GM19328 (cell line): ENCODE measurements at regions not wholly inside any gene's neighbourhood (a gene's known extent, or its start where the extent isn't known, plus 50 kb on each side); places are given as distances from the start of the nearest gene placed in this dataset.
"Not testable (repeated sequence)": the region's sequence is repeated elsewhere in the genome, so short reads cannot be mapped to it uniquely, and the experiment has no call there.

Experiments
- ATAC-seq: cut with Tn5 transposase; IDR thresholded peaks from one replicate; pipeline ENCODE4 v1.9.1; 2021; ENCODE audit warnings: mild to moderate bottlenecking, moderate library complexity; ENCODE audit not compliant: unreplicated experiment

DNA sequence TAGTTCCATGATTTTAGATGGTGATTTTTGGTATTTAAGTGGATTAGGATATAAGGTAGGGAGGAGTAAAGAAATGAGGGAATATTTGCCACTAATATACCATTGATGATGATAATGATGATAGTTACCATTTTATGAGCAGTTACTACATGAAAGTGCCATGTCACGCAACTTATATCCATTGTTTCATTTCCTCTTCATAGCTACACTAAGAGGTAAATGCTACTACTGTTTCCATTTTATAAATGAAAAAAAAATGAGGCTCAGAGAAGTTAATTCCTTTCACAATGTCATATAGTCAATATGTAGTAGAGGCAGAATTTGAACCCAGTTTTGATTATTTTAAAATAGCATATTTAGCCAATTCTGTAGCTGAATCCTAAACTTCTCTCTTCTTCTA, 112.2 kb upstream of the ADRA1B start:
- ATAC-seq = no peak

DNA sequence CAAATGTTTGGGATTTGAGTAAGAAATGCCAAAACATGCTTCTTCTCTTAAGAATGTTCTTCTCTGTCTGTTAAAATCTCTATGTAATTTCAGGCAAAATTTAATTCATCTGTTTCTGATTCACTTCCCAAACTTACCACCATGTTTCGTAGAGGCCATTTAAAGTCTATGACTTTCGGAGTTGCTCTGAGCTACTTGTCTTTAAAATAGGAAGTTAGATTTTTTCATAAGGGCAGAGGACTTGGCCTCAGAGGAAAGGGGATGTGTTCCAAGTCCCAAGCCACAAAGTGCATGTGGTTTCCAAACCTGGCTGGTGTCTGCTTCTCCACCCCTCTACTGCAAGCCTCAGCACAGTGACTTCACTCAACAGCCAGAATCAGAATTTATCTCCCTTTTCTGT, 111.3 kb upstream of the ADRA1B start:
- ATAC-seq = no peak

DNA sequence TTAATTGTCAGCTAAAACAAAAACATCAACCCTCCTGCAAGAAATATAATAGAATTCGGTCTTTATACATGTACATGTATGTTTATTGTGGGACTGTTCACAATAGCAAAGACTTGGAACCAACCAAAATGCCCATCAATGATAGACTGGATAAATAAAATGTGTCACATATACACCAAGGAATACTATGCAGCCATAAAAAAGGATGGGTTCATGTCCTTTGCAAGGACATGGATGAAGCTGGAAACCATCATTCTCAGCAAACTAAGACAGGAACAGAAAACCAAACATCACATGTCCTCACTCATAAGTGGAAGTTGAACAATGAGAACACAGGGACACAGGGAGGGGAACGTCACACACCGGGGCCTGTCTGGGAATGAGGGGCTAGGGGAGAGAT, 109.1 kb upstream of the ADRA1B start:
- ATAC-seq = not testable (repeated sequence)

DNA sequence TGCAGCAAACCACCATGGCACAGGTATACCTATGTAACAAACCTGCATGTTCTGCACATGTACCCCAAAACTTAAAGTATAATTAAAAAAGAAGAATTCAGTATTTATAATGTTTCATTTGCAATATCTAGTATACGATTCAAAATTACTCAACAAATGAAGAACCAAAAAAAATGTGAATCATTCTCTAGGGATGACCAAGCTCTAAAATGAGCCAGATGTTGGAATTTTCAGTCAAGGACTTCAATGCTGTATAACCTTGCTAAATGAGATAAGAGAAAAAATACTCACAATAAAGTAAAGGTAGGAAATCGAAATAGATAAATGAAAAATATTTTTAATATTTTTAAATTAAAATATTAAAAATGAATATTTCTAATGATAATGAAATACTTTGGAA, 108.7 kb upstream of the ADRA1B start:
- no peak for ATAC-seq

DNA sequence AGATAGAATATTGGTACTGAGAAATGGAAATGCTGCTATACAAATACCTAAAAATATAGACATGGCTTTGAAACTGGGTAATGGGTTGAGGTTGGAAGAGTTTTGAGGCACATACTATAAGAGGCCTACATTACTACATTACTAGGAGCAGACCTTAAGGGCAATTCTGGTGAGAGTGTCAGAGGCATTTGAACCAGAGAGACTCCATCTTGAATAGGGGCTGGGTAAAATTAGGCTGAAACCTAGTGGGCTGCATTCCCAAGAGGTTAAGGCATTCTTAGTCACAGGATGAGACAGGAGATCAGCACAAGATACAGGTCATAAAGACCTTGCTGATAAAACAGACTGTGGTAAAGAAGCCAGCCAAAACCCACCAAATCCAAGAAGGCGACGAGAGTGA, 104.6 kb upstream of the ADRA1B start:
- ATAC-seq = no peak

DNA sequence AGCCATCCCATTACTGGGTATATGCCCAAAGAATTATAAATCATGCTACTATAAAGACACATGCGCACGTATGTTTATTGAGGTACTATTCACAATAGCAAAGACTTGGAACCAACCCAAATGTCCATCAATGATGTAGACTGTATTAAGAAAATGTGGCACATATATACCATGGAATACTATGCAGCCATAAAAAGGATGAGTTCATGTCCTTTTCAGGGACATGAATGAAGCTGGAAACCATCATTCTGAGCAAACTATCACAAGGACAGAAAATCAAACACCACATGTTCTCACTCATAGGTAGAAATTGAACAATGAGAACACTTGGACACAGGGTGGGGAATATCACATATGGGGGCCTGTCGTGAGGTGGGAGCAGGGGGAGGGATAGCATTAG, 103.5 kb upstream of the ADRA1B start:
- not testable (repeated sequence) for ATAC-seq

DNA sequence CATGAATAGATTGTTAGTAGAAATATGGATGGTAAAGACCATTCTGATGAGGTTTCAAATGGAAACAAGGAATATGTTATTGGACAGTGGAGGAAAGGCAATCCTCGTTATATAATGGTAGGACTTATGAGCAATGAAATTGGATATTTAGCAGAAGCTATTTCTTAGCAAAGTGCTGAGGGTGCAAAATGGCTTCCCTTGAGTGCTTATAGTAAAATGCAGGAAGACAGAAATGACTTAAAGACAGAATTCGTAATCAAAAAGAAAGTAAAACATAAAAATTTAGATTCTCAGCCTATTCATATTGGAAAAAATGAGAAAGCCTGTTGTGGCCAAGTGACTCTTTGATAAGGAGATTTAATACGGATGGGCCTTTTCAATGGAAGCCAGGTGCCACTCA, 102.1 kb upstream of the ADRA1B start:
- no peak for ATAC-seq

DNA sequence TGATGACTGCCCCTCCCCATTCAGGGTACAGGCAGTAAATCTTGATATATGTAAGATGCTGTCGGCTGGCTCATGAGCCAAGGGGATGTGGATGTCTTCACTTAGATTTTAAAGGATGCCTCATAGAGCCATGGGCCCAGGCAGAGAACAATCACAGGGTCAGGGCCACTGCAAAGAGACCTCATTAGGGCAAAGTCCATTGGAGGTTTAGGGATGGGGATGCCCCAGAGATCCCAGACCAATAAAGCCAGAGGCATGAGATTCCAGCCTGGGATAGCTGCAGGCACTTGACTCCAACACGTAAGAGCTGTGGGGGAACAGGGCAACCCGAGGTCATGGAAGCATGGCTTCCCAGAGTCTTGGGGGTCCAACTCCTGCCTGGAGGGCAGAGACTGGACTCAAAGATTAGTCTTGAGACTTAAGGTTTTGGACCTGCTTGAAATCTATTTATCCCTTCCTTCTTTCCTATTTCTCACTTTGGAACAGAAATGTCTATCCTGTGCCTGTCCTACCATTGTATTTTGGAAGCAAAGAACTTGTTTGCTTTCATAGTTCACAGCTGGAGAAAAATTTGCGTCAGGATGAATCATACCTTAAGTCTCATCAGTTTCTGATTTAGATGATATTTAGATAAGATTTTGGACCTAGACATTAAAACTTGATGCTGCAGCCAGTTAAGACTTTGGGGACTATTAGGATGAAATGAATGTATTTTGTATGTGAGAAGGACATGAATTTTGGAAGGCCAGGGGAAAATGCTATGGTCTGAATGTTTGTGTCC, 101.3 kb upstream of the ADRA1B start:
- ATAC-seq = no peak

DNA sequence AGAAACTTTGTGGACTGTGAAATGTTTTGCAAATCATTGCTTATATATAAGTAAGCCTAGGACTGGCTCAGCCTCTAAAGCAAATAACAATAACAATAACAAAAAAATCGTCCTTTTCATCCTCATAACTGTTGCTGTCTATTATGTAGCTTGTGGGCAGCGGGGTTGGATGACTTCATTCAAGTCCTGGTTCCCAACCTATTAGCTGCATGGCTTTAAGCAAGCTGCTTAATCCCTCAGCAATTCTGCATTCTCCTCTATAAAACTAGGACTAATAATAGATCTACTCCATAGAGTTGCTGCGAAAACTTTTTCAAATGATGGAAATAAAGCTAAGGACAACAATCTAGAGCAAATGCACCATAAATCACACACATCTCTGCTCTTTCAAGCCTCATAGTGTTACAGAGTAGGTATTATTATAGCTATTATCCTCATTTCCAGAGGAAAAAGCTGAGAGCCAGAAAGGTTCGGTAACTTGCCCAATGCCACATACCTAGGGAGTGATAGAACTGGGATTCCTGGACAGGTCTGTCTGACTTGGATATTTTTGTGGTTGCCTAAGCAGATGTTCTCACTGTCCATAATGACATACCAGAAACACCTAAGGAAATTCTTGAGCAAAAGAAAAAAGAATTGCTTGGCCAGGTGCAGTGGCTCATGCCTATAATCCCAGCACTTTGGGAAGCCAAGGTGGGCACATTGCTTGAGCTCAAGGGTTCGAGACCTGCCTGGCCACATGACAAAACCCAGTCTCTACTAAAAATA, 98.8 kb upstream of the ADRA1B start:
- ATAC-seq = no peak

DNA sequence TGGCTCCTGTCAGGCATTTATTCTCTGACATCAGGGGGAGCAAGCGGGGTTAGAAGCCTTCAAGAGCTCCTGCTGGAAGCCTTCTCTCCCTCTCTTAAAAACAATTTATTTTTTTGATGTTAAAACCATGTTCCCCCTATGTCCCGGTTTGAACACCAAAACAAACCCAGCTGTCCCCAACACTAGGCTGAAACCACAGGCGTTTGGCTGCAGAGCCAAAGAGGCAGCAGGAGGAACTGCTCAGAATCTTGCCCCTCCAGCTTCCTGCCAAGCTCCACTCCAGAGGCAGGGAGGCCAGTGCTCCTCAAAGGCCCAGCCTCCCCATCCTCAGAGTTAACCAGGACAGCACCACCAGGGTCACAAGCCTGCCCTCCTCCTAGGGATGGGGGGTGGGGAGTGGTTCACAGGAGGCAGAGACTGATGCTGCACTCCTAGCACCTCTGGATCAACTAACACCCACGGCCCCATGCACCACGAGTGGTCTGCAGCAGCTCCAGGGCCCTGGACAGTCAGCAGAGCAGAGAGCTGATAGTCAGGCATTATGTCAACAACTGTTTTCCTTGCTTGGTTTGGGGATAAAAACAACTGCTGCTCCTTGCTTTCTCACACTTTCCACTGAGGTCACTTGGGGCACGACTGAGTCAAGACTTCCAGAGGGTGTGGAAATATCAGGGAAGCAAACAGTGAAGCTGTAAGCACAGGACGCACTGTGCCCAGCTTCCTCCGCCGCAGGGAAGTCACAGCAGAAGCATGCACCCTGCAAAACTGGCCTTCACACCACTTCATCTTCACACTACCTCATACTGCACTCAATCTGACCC, 96.5 kb upstream of the ADRA1B start:
- ATAC-seq = no peak

DNA sequence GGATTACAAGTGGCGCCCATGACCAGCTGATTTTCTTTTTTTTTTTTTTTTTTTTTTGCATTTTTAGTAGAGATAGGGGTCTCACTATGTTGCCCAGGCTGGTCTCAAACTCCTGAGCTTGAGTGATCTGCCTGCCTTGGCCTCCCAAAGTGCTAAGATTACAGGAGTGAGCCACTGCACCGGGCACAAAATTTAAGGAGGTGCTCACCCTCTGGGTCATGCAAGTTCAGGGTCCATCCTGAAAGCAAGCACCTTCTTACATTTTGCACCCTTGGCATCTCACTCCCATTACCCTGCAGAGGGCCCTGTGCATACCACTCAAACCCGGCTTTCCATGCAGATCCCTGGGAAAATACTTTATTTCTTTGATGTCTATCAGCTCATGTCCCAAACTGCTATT, 95.6 kb upstream of the ADRA1B start:
- no peak for ATAC-seq

DNA sequence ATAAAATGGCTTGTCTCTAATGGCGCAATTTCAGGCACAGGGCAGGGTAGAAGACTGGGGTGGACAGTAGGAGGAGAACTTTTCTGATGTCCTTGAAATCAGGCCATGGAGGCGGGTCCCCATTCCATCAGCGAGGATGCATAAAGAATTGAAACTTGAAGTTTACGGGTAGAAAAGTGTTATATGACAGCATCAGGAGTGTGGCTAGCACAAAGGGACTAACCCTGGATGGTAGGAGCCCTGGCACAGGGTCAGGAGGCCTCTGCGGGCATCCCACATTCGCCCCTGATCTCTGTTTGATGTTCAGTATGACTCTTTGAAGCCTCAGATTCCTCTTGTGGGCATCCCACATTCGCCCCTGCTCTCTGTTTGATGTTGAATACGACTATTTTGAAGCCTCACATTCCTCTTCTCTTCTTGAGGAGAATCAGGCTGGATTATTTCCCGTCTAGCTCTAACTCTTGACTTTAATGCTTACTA, 94.8 kb upstream of the ADRA1B start:
- no peak for ATAC-seq

DNA sequence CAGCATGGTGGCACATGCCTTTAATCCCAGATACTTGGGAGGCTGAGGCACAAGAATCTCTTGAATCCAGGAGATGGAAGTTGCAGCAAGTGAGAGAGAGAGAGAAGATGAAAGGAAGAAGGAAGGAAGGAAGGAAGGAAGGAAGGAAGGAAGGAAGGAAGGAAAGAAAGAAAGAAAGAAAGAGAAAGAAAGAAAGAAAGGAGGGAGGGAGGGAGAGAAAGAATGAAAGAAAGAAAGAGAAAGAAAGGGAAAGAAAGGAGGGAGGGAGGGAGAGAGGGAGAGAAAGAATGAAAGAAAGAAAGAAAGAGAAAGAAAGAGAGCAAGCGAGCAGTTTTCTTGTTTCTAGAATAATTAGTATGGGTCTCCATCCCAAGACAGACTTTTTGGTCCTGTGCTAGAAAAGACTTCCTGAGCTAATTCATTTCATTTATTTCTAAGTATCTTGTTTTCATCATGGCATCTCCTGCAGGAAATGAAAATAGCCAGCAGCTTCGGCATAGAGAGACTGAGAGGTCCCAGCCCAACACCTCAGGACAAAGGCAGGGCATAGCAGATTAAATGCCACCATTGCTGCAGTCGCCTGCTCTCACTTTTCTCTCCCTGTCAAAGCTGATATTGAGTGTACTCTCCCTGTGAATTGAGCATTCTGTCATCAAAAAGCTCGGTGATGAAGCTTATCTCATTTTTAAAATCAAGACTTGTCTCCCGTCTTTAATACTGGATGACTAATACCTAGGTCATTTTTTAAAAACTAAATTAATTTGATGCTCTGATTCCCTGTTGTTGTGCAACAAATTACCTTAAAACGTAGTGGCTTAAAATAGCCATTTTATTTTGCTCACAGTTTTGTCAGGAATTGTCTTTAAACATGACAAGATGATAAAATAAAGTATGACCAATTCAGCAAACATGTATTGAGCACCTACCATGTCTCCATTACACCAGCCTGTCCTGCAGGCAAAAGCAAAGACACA, 91.8 kb upstream of the ADRA1B start:
- no peak for ATAC-seq

DNA sequence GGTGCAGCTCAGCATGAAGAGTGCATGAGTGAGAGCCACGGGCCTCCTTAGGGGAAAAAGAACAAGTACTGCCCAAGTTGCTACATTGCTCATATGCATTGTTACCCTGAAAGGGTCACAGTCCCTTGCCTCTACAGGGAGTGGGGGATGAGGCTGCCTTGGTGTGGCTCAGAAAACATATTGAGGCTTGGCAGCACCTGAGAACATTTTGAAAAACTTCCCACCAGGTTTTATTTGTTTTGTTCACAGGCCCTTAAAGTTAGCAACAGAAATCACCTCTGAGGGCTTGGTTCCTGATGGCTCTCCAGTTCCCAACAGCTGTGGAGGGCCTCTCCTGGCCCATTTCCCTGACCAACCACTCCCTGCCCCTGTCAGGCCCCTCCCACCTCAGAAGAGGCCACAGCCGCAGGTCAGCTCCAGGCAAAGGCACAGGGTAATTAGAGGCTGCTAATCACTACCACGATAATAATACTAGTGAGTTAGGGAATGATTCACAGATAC, 90.7 kb upstream of the ADRA1B start:
- no peak for ATAC-seq

DNA sequence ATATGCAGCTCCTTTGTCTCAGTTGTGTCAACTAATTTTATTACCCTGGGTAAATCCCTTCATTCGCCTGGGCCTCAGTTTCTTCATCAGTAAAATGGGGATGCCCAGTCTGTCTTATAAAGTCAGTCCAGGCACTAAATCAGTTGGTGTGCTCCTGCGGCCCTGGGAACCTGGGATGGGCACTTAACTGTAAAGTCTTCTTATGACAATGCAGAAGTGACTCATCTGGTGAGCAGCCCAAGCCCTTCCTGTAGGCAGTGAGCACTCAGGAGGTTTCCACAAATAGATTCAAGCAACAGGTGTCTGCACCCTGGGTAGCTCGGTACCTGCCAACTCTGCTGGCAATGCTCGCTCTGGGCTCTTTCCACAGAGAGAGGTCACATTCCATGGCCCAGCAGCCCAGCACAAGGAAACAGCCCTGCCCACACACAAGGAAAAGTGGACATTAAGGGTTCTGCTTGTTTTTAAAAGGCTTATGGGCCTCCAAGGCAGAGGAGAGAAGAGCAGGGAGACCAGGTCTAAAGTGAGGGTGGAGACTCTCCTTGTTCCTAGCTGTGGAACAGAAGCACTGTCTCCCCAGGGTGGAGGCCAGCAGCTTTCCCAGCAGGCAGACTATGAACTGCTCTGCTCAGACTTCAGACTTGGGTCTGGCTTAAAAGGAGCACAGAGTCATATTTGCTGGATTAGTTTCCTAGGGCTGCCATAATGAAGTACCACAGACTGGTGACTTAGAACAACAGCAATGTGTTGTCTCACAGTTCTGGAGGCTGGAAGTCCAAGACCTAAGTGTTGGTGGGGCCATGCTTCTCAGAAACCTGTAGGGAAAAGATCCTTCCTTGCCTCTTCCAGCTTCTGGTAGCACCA, 89.7 kb upstream of the ADRA1B start:
- ATAC-seq = peak; percentile 95

DNA sequence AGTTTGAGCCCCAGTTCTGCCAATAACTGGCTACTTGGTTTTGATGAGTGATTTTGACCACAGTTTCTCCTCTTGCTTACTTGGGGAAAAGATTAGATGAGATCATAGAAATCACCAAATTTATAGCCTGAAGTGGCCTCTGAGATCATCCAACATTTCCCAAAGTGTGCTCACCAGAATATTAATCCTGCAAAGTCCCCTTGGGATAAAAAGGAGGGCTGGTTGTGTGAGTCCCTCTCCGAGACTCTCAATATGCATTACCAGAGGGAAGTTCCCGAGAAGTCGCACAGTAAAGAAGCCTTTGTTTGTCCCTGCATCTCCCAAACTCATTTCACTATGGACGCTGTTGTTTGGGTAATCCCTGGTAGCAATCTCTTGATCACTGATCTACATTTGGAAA, 88.4 kb upstream of the ADRA1B start:
- ATAC-seq = no peak

DNA sequence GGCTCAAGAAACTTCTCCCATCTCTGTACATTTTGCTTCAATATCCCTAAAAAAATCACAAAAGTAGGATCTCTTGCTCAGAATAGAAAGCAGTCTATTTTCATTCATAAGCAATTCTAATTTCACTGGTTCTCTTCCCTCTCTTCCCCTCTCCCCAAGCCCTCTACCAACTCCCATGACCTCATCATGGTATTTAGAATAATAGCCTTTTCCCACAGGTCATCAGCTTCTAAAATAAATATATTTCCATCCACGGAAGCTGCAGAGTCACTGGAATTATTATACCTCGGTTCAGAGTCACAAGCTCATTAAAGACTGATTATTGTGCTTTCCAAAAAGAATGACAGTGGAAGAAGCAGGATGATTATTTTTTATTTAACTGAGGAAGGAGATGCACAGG, 84.2 kb upstream of the ADRA1B start:
- no peak for ATAC-seq

DNA sequence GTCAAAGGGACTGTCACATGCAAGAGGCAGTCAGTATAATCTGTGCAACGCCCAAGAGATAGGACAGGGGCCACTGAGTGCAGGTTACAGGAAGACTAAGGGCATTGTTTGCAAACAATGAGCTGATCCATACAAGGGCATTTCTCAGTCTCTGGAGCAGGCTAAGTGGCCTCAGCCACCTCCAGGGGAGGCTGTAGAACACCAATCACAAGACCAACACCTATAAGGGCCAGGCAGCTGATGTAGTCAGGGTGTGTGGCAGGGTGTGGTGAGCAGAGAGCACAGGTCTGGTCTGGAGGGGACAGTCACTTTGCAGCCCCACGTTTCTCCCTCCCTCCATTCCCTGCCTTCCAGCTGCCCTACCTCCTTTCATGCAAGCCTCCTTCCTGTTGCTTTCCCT, 83.2 kb upstream of the ADRA1B start:
- no peak for ATAC-seq

DNA sequence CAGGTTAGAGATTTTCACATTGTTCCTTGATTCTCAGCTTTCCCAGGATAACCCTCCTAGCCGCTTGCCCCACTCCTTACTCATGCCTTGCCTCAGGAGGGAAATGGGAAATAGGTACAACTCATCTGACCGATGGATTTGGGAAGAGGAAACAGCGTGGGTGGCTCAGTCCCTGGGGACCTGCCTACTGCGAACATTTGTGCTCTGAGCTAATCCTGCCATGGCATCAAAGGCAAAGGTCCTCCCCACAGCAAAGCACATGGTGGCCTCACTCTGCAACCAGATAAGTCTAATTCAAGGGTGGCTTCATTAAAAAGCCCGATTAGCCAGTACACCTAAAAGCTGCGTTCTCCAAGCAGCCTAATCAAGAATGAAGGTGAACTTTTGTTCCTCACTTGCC, 82.4 kb upstream of the ADRA1B start:
- ATAC-seq = no peak
